PC-3 (cell line): ENCODE measurements at regions not wholly inside any gene's neighbourhood (a gene's known extent, or its start where the extent isn't known, plus 50 kb on each side); places are given as distances from the start of the nearest gene placed in this dataset.

Experiments
- ATAC-seq: fragments of 200-7000 bp; cut with Tn5 transposase; 2 replicates; pipeline ENCODE4 v1.9.1; 2020; ENCODE audit warnings: mild to moderate bottlenecking, moderate library complexity
- BruUV-seq: library from RNA; stranded (reverse); fragments of 400-500 nt; replicated peaks from 2 replicates; lab custom pipeline; 2021; lab: Mats Ljungman, UMichigan
- CTCF ChIA-PET: fragments of 300-600 bp; sonication (Branson Sonifier 250); formaldehyde crosslinking; loops from one replicate; lab custom pipeline; 2022; ENCODE audit warnings: antibody characterized with exemption; lab: Charles Lee
- POLR2A ChIA-PET: fragments of 300-600 bp; sonication (Branson Sonifier 250); formaldehyde crosslinking; loops from one replicate; lab custom pipeline; 2022; ENCODE audit warnings: antibody characterized with exemption; ENCODE audit not compliant: unreplicated experiment; lab: Charles Lee
- DNase-seq: peaks from one replicate; pipeline ENCODE4 v3.0.0-alpha.2; 2015
- H2AFZ ChIP-seq: fragments of 300-600 bp; sonication (generic); 2 replicates; pipeline ENCODE4 v1.6.0; 2016; ENCODE audit warnings: antibody characterized with exemption, low read length
- H3F3A ChIP-seq: fragments of 300-600 bp; sonication (generic); one replicate; pipeline ENCODE4 v1.6.0; 2017; ENCODE audit warnings: antibody characterized with exemption, low read length, control low read depth, mild to moderate bottlenecking; ENCODE audit not compliant: unreplicated experiment
- H3K27ac ChIP-seq: fragments of 300-600 bp; sonication (generic); 2 replicates; pipeline ENCODE4 v1.5.1; 2016; ENCODE audit warnings: mild to moderate bottlenecking, low read length
- H3K27me3 ChIP-seq: fragments of 300-600 bp; sonication (generic); 2 replicates; pipeline ENCODE4 v1.6.1; 2016; ENCODE audit warnings: low read length, mixed read lengths
- H3K36me3 ChIP-seq: fragments of 300-600 bp; sonication (generic); 2 replicates; pipeline ENCODE4 v1.6.1; 2016; ENCODE audit warnings: low read depth, mixed run types, low read length, mixed read lengths
- H3K4me1 ChIP-seq: fragments of 300-600 bp; sonication (generic); 2 replicates; pipeline ENCODE4 v1.5.1; 2016; ENCODE audit warnings: low read length; ENCODE audit not compliant: insufficient read depth
- H3K4me2 ChIP-seq: fragments of 300-600 bp; sonication (generic); 2 replicates; pipeline ENCODE4 v1.6.0; 2016; ENCODE audit warnings: low read length
- H3K4me3 ChIP-seq: fragments of 300-600 bp; sonication (generic); 2 replicates; pipeline ENCODE4 v1.5.1; 2016; ENCODE audit warnings: mild to moderate bottlenecking, low read length, mixed read lengths
- H3K79me2 ChIP-seq: fragments of 300-600 bp; sonication (generic); 2 replicates; pipeline ENCODE4 v1.6.1; 2017; ENCODE audit warnings: low read length, mixed read lengths
- H3K9ac ChIP-seq: fragments of 300-600 bp; sonication (generic); 2 replicates; pipeline ENCODE4 v1.6.0; 2016; ENCODE audit warnings: mild to moderate bottlenecking, low read length
- H3K9me2 ChIP-seq: fragments of 300-600 bp; sonication (generic); replicated peaks from 2 replicates; pipeline ENCODE4 v1.6.1; 2016; ENCODE audit warnings: mixed run types, low read length, mixed read lengths
- H3K9me3 ChIP-seq: fragments of 300-600 bp; sonication (generic); 2 replicates; pipeline ENCODE4 v1.6.1; 2016; ENCODE audit warnings: low read length, mixed read lengths
- H4K20me1 ChIP-seq: fragments of 300-600 bp; sonication (generic); 2 replicates; pipeline ENCODE4 v1.6.1; 2016; ENCODE audit warnings: low read length, mixed read lengths
- EZH2 ChIP-seq: fragments of 300-600 bp; sonication (generic); IDR thresholded peaks from one replicate; pipeline ENCODE4 v1.6.1; 2017; ENCODE audit warnings: antibody characterized with exemption, mild to moderate bottlenecking, low read length; ENCODE audit not compliant: unreplicated experiment
- EZH2phosphoT487 ChIP-seq: fragments of 300-600 bp; sonication (generic); IDR thresholded peaks from 2 replicates; pipeline ENCODE4 v1.6.1; 2018; ENCODE audit warnings: mild to moderate bottlenecking, antibody characterized with exemption, low read length, borderline replicate concordance
- intact Hi-C: fragments of 100-400 bp; cut with micrococcal nuclease; formaldehyde crosslinking; loops from 2 replicates; pipeline ENCODE4 v1.9.0; 2023
- TF ChIP-seq, protein P1 (sequence below): fragments of 300-600 bp; sonication (generic); conservative IDR thresholded peaks from 2 replicates; pipeline ENCODE4 v1.5.1; 2017; ENCODE audit warnings: antibody characterized with exemption, low read depth, mild to moderate bottlenecking, low read length

DNA sequence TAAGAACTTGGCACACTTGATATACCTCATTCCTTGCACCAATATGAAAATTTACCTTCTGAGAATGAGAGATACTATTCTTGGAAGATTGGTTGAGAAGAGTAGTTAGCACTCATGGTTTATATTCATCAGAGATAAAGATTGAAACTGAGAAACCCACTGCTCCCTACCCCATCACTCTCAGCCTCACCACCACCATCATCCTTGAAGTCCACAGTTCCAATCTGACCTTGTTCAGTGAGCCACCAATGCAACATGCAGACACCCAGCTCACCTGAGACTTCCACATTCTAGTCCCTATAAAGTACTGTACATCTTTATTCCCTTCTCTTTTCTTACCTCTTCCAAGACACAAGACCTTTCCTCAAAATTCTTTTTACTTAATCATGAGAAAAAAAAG, 869.0 kb downstream of the TRIB2 start:
- CTCF ChIA-PET: no interaction called here

DNA sequence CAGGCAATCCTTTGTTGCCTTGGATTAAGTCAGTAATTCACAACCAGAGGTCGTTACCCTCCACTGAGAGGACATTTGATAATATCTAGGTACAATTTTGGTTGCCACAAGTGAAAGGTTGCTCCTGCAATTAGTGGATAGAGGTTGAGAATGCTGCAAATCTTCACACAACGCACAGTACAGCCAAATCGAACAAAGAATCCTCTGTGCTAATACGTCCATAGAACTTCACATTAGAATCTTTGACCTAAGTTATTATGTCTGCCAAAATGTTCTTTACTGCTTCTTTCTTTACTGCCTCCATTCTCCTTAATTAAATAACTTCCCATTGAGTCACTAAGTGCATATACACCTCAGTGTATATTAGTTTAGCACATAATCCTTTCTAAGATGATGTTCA, 879.5 kb downstream of the TRIB2 start:
- no TSS peak for BruUV-seq
- Histone ChIP-seq H3K9me2 (no peaks in the 10 kb centered on the region), H2AFZ (no peak overlapping the region), H3K79me2 (no peaks in the 10 kb centered on the region), H3F3A (no peaks in the 10 kb centered on the region), H3K27ac (no peak overlapping the region), H3K4me2 (peak overlapping the region; percentile 5; the same call in 1 of the 2 replicates), H4K20me1 (no peaks in the 10 kb centered on the region), H3K4me1 (peaks cover 15% of the 10 kb centered on the region), H3K4me3 (no peak overlapping the region), H3K9ac (no peak overlapping the region), H3K36me3 (no peaks in the 10 kb centered on the region), H3K9me3 (no peaks in the 10 kb centered on the region), H3K27me3 (no peaks in the 10 kb centered on the region)
- ATAC-seq: peak; percentile 74
- ChIA-PET POLR2A (no interaction called here), CTCF (no interaction called here)
- no peak for DNase-seq
- intact Hi-C loops: no loop called here
- TF ChIP-seq EZH2: no peak
- no peak for TF ChIP-seq EZH2phosphoT487
- TF ChIP-seq, protein P1, sequence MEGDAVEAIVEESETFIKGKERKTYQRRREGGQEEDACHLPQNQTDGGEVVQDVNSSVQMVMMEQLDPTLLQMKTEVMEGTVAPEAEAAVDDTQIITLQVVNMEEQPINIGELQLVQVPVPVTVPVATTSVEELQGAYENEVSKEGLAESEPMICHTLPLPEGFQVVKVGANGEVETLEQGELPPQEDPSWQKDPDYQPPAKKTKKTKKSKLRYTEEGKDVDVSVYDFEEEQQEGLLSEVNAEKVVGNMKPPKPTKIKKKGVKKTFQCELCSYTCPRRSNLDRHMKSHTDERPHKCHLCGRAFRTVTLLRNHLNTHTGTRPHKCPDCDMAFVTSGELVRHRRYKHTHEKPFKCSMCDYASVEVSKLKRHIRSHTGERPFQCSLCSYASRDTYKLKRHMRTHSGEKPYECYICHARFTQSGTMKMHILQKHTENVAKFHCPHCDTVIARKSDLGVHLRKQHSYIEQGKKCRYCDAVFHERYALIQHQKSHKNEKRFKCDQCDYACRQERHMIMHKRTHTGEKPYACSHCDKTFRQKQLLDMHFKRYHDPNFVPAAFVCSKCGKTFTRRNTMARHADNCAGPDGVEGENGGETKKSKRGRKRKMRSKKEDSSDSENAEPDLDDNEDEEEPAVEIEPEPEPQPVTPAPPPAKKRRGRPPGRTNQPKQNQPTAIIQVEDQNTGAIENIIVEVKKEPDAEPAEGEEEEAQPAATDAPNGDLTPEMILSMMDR: no peak

More for the DNA sequence above, 869.0 kb downstream of the TRIB2 start:
- Histone ChIP-seq H3K4me1 (no peaks in the 10 kb centered on the region), H3K4me2 (no peak overlapping the region), H3K27me3 (no peaks in the 10 kb centered on the region), H3K4me3 (no peak overlapping the region), H3K36me3 (no peaks in the 10 kb centered on the region), H3K9me2 (no peaks in the 10 kb centered on the region), H3K27ac (no peak overlapping the region), H2AFZ (no peak overlapping the region), H4K20me1 (no peaks in the 10 kb centered on the region), H3K79me2 (no peaks in the 10 kb centered on the region), H3K9me3 (no peaks in the 10 kb centered on the region), H3F3A (no peaks in the 10 kb centered on the region), H3K9ac (no peak overlapping the region)
- ATAC-seq (no peak), DNase-seq (no peak)
- intact Hi-C loops: no loop called here
- BruUV-seq: no TSS peak
- no peak for TF ChIP-seq EZH2
- TF ChIP-seq, protein P1: no peak
- TF ChIP-seq EZH2phosphoT487: no peak
- POLR2A ChIA-PET: no interaction called here

DNA sequence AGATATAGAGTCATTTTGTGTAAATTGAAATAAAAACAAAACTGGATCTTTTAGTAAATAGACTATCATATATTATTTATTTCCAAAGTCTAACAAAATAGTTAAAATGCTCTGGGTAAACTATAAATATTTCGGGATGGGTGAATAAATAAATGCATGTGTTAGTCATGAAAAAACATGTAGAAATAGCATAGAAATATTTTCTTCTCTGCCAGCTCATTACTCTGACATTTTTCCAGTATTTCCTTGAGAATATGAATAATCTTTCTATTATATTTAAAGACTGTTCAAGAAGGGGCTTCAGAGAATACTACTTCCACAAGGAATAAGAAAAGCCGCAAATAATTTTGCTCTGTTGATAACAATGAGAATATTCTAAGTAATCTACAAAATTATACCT, 880.4 kb downstream of the TRIB2 start:
- no peak for ATAC-seq

More for the DNA sequence above, 880.4 kb downstream of the TRIB2 start:
- Histone ChIP-seq H3K27me3 (no peaks in the 10 kb centered on the region), H3K4me3 (no peak overlapping the region), H3K4me1 (peaks cover 15% of the 10 kb centered on the region), H4K20me1 (no peaks in the 10 kb centered on the region), H3K27ac (no peak overlapping the region), H3K4me2 (peak overlapping the region; percentile 5; the same call in 1 of the 2 replicates), H3K79me2 (no peaks in the 10 kb centered on the region), H3K9ac (no peak overlapping the region), H3K36me3 (no peaks in the 10 kb centered on the region), H2AFZ (no peak overlapping the region), H3F3A (no peaks in the 10 kb centered on the region), H3K9me2 (no peaks in the 10 kb centered on the region), H3K9me3 (no peaks in the 10 kb centered on the region)
- intact Hi-C loops: no loop called here
- DNase-seq: peak; percentile 38
- no TSS peak for BruUV-seq
- TF ChIP-seq, protein P1: no peak
- no peak for TF ChIP-seq EZH2
- no peak for TF ChIP-seq EZH2phosphoT487
- ChIA-PET CTCF (no interaction called here), POLR2A (no interaction called here)
